Gastroesophageal sphincter (tissue), 4 donors: ENCODE measurements at regions not wholly inside any gene's neighbourhood (a gene's known extent, or its start where the extent isn't known, plus 50 kb on each side); places are given as distances from the start of the nearest gene placed in this dataset.
"Not testable (repeated sequence)": the region's sequence is repeated elsewhere in the genome, so short reads cannot be mapped to it uniquely, and the experiment has no call there.

ENCODE experiments used
- ATAC-seq: fragments of 150-250 bp; one replicate; pipeline ENCODE4 v1.9.1; 2016; ENCODE audit warnings: mild to moderate bottlenecking, moderate library complexity
- H3K27ac ChIP-seq, 4 donors: fragments of 200-600 bp; sonication (generic) in 3 of 4; 1 replicate in 3 of 4; 2 replicates in 1 of 4; pipeline ENCODE4 v1.5.1; 2016 to 2019
- H3K27me3 ChIP-seq: fragments of 200-600 bp; sonication (generic); one replicate; pipeline ENCODE4 v1.5.1; 2019
- H3K36me3 ChIP-seq, 2 donors: fragments of 200-600 bp; sonication (generic); one replicate each; pipeline ENCODE4 v1.5.1; 2019; ENCODE audit warnings: control low read depth in 1 of 2
- H3K4me1 ChIP-seq, 3 donors: fragments of 200-600 bp; sonication (generic); 1 replicate in 2 of 3; 2 replicates in 1 of 3; pipeline ENCODE4 v1.5.1; 2016 to 2019; ENCODE audit warnings: control low read depth in 2 of 3
- H3K4me3 ChIP-seq, 2 donors: fragments of 200-600 bp; sonication (generic); one replicate each; pipeline ENCODE4 v1.5.1; 2019; ENCODE audit warnings: mild to moderate bottlenecking in 1 of 2, moderate library complexity in 1 of 2
- H3K9me3 ChIP-seq, 3 donors: fragments of 200-600 bp; sonication (generic); one replicate each; pipeline ENCODE4 v1.5.1; 2017 to 2019; ENCODE audit warnings: control low read depth in 2 of 3
- CTCF ChIP-seq, 4 experiments: fragments of 200-600 bp in 2 of 4; fragments of 450-650 bp in 2 of 4; sonication (generic) in 1 of 4; IDR thresholded peaks; one replicate each; pipeline ENCODE4 v1.5.1; 2017 to 2019; ENCODE audit warnings: antibody characterized with exemption in 4 of 4, mild to moderate bottlenecking in 2 of 4, moderate library complexity in 2 of 4
- EP300 ChIP-seq: sonication (generic); formaldehyde crosslinking; IDR thresholded peaks from one replicate; pipeline ENCODE4 v1.6.1; 2017; ENCODE audit warnings: antibody characterized with exemption, mild to moderate bottlenecking
- POLR2A ChIP-seq, 2 donors: fragments of 450-650 bp; IDR thresholded peaks; one replicate each; pipeline ENCODE4 v1.6.1; 2017; ENCODE audit warnings: antibody characterized with exemption in 2 of 2, mild to moderate bottlenecking in 2 of 2, moderate library complexity in 1 of 2
- POLR2AphosphoS5 ChIP-seq: sonication (generic); formaldehyde crosslinking; IDR thresholded peaks from one replicate; pipeline ENCODE4 v1.6.1; 2017; ENCODE audit warnings: antibody characterized with exemption
- whole genome bisulfite sequencing, 2 donors: methylation state at CpG; one replicate each; pipeline ENCODE4 v1.1.5; 2018; ENCODE audit warnings: low coverage in 1 of 2; 5-methylcytosine and 5-hydroxymethylcytosine counted together

- TF ChIP-seq EP300 (no peak), CTCF (IDR thresholded peaks at IDR 0.05) (no peak), POLR2AphosphoS5 (no peak), POLR2A (IDR thresholded peaks at IDR 0.05) (no peak)
- Histone ChIP-seq H3K36me3 (no peaks in the 10 kb centered on the region), H3K27me3 (peaks cover 38% of the 10 kb centered on the region), H3K9me3 (peaks cover 0 to 16% (median 0%) of the 10 kb centered on the region in 3 donors), H3K27ac (no peak overlapping the region), H3K4me3 (no peak overlapping the region), H3K4me1 (no peaks in the 10 kb centered on the region)
- 48 to 69% methylated on average over 3 of the region's 9 CpGs for WGBS, 2 donors
- ATAC-seq, result no peak
Observed at GRCh38 chr13:112172017-112172416, 105.1 kb downstream of the SOX1 start.

- TF ChIP-seq POLR2A (IDR thresholded peaks at IDR 0.05), result no peak
- TF ChIP-seq CTCF (IDR thresholded peaks at IDR 0.05), result no peak
- TF ChIP-seq EP300, result no peak
- TF ChIP-seq POLR2AphosphoS5, result no peak
- no peaks in the 10 kb centered on the region for H3K36me3 ChIP-seq
- 63% methylated on average over 6 of the region's 18 CpGs; no CpG with 5 or more reads in 1 of the 2 donors for WGBS, 2 donors
- H3K9me3 ChIP-seq, result peaks cover 0 to 16% (median 0%) of the 10 kb centered on the region in 3 donors
- no peak overlapping the region for H3K4me3 ChIP-seq
- no peak overlapping the region for H3K27ac ChIP-seq
- peaks cover 38% of the 10 kb centered on the region for H3K27me3 ChIP-seq
- ATAC-seq, result no peak
- H3K4me1 ChIP-seq, result no peaks in the 10 kb centered on the region
Observed at GRCh38 chr13:112172641-112173251, 105.8 kb downstream of the SOX1 start.

DNA sequence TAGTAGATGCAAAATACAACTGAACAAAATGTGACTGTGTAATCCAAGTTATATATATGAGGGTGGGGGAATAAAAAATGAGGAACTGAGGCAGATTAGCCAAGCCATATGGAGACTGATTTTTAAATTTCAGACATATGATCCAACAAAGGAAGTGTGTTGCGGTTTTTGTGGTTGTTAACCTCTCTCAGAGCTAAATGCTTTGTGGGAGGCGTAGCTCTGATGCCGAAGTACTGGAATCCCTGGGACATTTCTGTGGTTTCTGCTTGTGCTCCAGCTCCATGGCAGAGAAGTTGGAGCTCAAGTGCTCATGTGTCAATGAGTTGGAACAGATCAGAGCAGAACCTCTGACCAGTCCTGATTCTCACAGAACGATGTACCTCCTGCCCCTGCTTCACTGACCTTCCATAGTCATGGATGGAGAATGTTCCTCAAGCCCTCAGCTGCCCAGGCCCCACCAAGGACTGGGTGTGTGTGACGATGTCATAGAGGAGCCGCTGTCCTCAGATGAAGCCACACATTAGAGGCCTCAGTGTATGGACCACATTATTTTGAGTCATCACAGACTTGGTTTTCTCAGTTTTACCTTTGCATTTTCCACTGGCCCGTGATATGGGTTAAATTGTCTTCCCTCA lies 107.6 kb downstream of the SOX1 start:
- ATAC-seq, result no peak
- Histone ChIP-seq H3K27me3 (peaks cover 50% of the 10 kb centered on the region), H3K4me3 (no peak overlapping the region), H3K9me3 (peaks cover 0 to 16% (median 0%) of the 10 kb centered on the region in 3 donors), H3K27ac (no peak overlapping the region), H3K36me3 (no peaks in the 10 kb centered on the region), H3K4me1 (no peaks in the 10 kb centered on the region)
- WGBS, 2 donors, result 96 to 98% methylated on average over 6 to 7 of the region's 7 CpGs
- TF ChIP-seq POLR2A (IDR thresholded peaks at IDR 0.05) (no peak), CTCF (IDR thresholded peaks at IDR 0.05) (no peak), POLR2AphosphoS5 (no peak), EP300 (no peak)

- Histone ChIP-seq H3K9me3 (peaks cover 0 to 16% (median 0%) of the 10 kb centered on the region in 3 donors), H3K4me1 (no peaks in the 10 kb centered on the region), H3K36me3 (no peaks in the 10 kb centered on the region), H3K4me3 (no peak overlapping the region), H3K27me3 (peaks cover 49% of the 10 kb centered on the region), H3K27ac (no peak overlapping the region)
- TF ChIP-seq EP300 (no peak), POLR2AphosphoS5 (no peak), POLR2A (IDR thresholded peaks at IDR 0.05) (no peak), CTCF (IDR thresholded peaks at IDR 0.05) (no peak)
- ATAC-seq, result no peak
- WGBS, 2 donors, result 72 to 85% methylated on average over 10 to 12 of the region's 25 CpGs
Observed at GRCh38 chr13:112175162-112176075, 108.5 kb downstream of the SOX1 start.

DNA sequence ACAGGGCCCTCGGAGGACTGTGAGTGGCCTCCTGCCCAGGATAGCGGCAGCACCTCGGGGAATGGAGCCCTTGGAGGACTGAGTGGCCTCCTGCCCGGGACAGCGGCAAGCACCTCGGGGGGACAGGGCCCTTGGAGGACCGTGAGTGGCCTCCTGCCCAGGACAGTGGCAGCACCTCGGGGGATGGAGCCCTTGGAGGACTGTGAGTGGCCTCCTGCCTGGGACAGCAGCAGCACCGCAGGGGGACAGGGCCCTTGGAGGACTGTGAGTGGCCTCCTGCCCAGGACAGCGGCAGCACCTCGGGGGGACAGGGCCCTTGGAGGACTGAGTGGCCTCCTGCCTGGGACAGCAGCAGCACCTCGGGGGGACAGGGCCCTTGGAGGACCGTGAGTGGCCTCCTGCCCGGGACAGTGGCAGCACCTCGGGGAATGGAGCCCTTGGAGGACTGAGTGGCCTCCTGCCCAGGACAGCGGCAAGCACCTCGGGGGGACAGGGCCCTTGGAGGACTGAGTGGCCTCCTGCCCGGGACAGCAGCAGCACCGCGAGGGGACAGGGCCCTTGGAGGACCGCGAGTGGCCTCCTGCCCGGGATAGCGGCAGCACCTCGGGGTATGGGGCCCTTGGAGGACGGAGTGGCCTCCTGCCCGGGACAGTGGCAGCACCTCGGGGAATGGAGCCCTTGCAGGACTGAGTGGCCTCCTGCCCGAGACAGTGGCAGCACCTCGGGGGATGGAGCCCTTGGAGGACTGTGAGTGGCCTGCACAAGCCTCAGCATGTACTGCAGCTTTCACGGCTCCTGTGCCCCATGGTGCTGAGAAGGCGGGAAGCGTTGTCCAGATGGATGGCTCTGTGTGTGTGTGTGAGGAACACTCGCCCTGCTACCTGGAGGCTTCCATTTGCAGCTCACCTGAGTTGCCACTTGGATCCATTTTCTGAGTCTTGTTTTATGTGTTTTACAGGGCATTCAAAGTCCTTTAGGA lies 109.5 kb downstream of the SOX1 start:
- not testable (repeated sequence) for H3K36me3 ChIP-seq, H3K27ac ChIP-seq

More for the DNA sequence above, 109.5 kb downstream of the SOX1 start:
- peaks cover 48% of the 10 kb centered on the region for H3K27me3 ChIP-seq
- peaks cover 0 to 16% (median 0%) of the 10 kb centered on the region in 3 donors for H3K9me3 ChIP-seq
- not testable (repeated sequence) for ATAC-seq, H3K4me1 ChIP-seq, H3K4me3 ChIP-seq
- 82% methylated on average over 3 of the region's 34 CpGs; no CpG with 5 or more reads in 1 of the 2 donors for WGBS, 2 donors
